Sigmoid colon (tissue), 6 donors: ENCODE measurements at regions not wholly inside any gene's neighbourhood (a gene's known extent, or its start where the extent isn't known, plus 50 kb on each side); places are given as distances from the start of the nearest gene placed in this dataset.

Experiments
- DNase-seq: peaks from one replicate; pipeline ENCODE4 v3.0.0-alpha.2; 2019
- H3K27ac ChIP-seq, 4 donors: fragments of 200-600 bp; sonication (generic); one replicate each; pipeline ENCODE4 v1.5.1; 2016 to 2019; ENCODE audit warnings: mild to moderate bottlenecking in 1 of 4
- H3K27me3 ChIP-seq, 3 donors: fragments of 200-600 bp; sonication (generic); one replicate each; pipeline ENCODE4 v1.5.1; 2019; ENCODE audit warnings: mild to moderate bottlenecking in 1 of 3
- H3K36me3 ChIP-seq, 4 donors: fragments of 200-600 bp; sonication (generic); one replicate each; pipeline ENCODE4 v1.5.1; 2016 to 2019
- H3K4me1 ChIP-seq, 4 donors: fragments of 200-600 bp; sonication (generic); one replicate each; pipeline ENCODE4 v1.5.1; 2017 to 2019
- H3K4me3 ChIP-seq, 4 donors: fragments of 200-600 bp; sonication (generic); one replicate each; pipeline ENCODE4 v1.5.1; 2017 to 2019; ENCODE audit warnings: mild to moderate bottlenecking in 2 of 4, moderate library complexity in 1 of 4
- H3K9me3 ChIP-seq, 4 donors: fragments of 200-600 bp in 3 of 4; sonication (generic) in 3 of 4; one replicate each; pipeline versions ENCODE4 v1.5.1 to v1.6.1; 2013 to 2019
- EP300 ChIP-seq, 4 donors: sonication (generic); formaldehyde crosslinking; IDR thresholded peaks; one replicate each; pipeline ENCODE4 v1.6.1; 2017; ENCODE audit warnings: antibody characterized with exemption in 4 of 4
- POLR2A ChIP-seq, 2 donors: fragments of 450-650 bp; IDR thresholded peaks; one replicate each; pipeline ENCODE4 v1.6.1; 2016; ENCODE audit warnings: antibody characterized with exemption in 2 of 2, mild to moderate bottlenecking in 2 of 2, moderate library complexity in 2 of 2
- POLR2AphosphoS5 ChIP-seq, 4 donors: sonication (generic); formaldehyde crosslinking; IDR thresholded peaks; one replicate each; pipeline ENCODE4 v1.6.1; 2017; ENCODE audit warnings: antibody characterized with exemption in 4 of 4
- WGBS, 2 donors: extraction: QIAGEN DNeasy Blood & Tissue Kit; methylation state at CpG; one replicate each; pipeline ENCODE4 v1.1.7; 2013; 5-methylcytosine and 5-hydroxymethylcytosine counted together
- intact Hi-C: fragments of 100-400 bp; cut with DNase I; formaldehyde crosslinking; loops from one replicate; pipeline ENCODE4 v1.15.1; 2023
- TF ChIP-seq, protein P1 (sequence below), 4 experiments: fragments of 450-650 bp in 3 of 4; fragments of 200-600 bp in 1 of 4; IDR thresholded peaks; one replicate each; pipeline ENCODE4 v1.5.1; 2016 to 2019; ENCODE audit warnings: antibody characterized with exemption in 4 of 4, mild to moderate bottlenecking in 3 of 4, moderate library complexity in 2 of 4
- donor health status: healthy with polysubstance abuse.
- donor health status: healthy.

GRCh38 chr20:23148731-23149570 is 62.8 kb upstream of the CD93 start:
- Histone ChIP-seq H3K4me1 (peaks cover 0 to 12% (median 8%) of the 10 kb centered on the region in 4 donors), H3K27me3 (no peaks in the 10 kb centered on the region), H3K27ac (peak overlapping the region in 3 of 4 donors; percentile 13 to 63 (median 51)), H3K36me3 (no peaks in the 10 kb centered on the region), H3K9me3 (no peaks in the 10 kb centered on the region), H3K4me3 (no peak overlapping the region)
- WGBS, 2 donors, result 88 to 90% methylated on average over 10 of the region's 10 CpGs
- peak; percentile 52 for DNase-seq
- intact Hi-C loops, result no loop called here
- TF ChIP-seq EP300 (IDR thresholded peaks at IDR 0.05), result no peak
- TF ChIP-seq, protein P1, sequence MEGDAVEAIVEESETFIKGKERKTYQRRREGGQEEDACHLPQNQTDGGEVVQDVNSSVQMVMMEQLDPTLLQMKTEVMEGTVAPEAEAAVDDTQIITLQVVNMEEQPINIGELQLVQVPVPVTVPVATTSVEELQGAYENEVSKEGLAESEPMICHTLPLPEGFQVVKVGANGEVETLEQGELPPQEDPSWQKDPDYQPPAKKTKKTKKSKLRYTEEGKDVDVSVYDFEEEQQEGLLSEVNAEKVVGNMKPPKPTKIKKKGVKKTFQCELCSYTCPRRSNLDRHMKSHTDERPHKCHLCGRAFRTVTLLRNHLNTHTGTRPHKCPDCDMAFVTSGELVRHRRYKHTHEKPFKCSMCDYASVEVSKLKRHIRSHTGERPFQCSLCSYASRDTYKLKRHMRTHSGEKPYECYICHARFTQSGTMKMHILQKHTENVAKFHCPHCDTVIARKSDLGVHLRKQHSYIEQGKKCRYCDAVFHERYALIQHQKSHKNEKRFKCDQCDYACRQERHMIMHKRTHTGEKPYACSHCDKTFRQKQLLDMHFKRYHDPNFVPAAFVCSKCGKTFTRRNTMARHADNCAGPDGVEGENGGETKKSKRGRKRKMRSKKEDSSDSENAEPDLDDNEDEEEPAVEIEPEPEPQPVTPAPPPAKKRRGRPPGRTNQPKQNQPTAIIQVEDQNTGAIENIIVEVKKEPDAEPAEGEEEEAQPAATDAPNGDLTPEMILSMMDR (IDR thresholded peaks at IDR 0.05), result no peak
- TF ChIP-seq POLR2AphosphoS5 (IDR thresholded peaks at IDR 0.05), result no peak
- no peak for TF ChIP-seq POLR2A (IDR thresholded peaks at IDR 0.05)

DNA sequence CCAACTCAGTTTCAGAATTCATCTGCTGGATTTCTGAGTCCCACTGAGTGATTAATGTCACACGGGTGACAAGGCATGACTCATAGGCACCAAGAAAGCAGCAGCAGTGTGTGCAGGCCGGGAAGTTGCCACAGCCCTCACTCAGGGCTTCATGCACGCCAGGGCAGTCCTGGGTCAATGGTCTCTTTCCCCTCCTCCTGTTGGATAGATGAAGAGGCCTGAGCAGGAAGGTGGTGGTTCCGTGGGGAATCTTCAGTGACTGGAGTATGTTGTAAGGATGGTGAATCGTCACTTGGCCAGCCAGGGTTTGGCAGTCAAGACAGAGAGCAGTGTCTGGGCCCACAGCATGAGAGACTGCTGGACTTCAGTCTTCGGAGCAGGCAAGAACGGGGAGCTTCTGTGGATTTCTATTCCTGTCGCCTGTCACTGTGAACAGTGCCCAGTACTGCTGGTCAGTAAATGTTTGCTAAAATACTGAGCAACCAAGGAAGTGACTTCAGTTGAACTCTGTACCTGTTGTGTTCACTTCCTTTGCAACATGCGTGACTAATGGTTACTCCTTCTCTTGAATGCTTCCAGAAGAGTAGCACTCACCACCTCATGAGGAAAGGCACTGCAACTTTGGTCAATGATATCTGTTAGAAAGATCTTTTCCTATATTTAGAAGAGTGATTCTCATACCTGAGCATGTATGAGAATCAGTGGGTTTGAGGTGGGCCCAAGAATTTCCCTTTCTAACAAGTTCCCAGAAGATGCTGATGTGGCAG is 62.0 kb upstream of the CD93 start:
- TF ChIP-seq POLR2A (IDR thresholded peaks at IDR 0.05) (no peak), POLR2AphosphoS5 (IDR thresholded peaks at IDR 0.05) (peak in 3 of 4 donors; percentile 56 to 73 (median 69)), EP300 (IDR thresholded peaks at IDR 0.05) (no peak)
- TF ChIP-seq, protein P1 (IDR thresholded peaks at IDR 0.05), result no peak
- H3K36me3 ChIP-seq, result no peaks in the 10 kb centered on the region
- no peak overlapping the region for H3K4me3 ChIP-seq
- no peaks in the 10 kb centered on the region for H3K27me3 ChIP-seq
- H3K9me3 ChIP-seq, result no peaks in the 10 kb centered on the region
- 65% methylated on average over 9 of the region's 9 CpGs for WGBS, 2 donors
- H3K4me1 ChIP-seq, result peaks cover 0 to 10% (median 8%) of the 10 kb centered on the region in 4 donors
- intact Hi-C loops, result no loop called here
- DNase-seq, result peak; percentile 77
- peak overlapping the region; percentile 13 to 63 (median 34) for H3K27ac ChIP-seq

- 58 to 82% methylated on average over 4 of the region's 4 CpGs for WGBS, 2 donors
- peak overlapping the region in 3 of 4 donors; percentile 11 to 63 (median 51) for H3K27ac ChIP-seq
- no peak overlapping the region for H3K4me3 ChIP-seq
- no peak for DNase-seq
- TF ChIP-seq POLR2AphosphoS5 (IDR thresholded peaks at IDR 0.05) (no peak), EP300 (IDR thresholded peaks at IDR 0.05) (no peak)
- TF ChIP-seq, protein P1 (IDR thresholded peaks at IDR 0.05), result no peak
- H3K27me3 ChIP-seq, result no peaks in the 10 kb centered on the region
- peaks cover 0 to 12% (median 8%) of the 10 kb centered on the region in 4 donors for H3K4me1 ChIP-seq
- intact Hi-C loops, result no loop called here
- H3K9me3 ChIP-seq, result no peaks in the 10 kb centered on the region
- H3K36me3 ChIP-seq, result no peaks in the 10 kb centered on the region
These were observed 61.5 kb upstream of the CD93 start for GRCh38 chr20:23147647-23147963.

GRCh38 chr20:23146857-23147637 is 60.9 kb upstream of the CD93 start:
- H3K27me3 ChIP-seq, result no peaks in the 10 kb centered on the region
- intact Hi-C loops, result no loop called here
- no peaks in the 10 kb centered on the region for H3K9me3 ChIP-seq
- peak overlapping the region in 3 of 4 donors; percentile 11 to 63 (median 51) for H3K27ac ChIP-seq
- no peaks in the 10 kb centered on the region for H3K36me3 ChIP-seq
- DNase-seq, result no peak
- peaks cover 0 to 12% (median 5%) of the 10 kb centered on the region in 4 donors for H3K4me1 ChIP-seq
- TF ChIP-seq POLR2AphosphoS5 (IDR thresholded peaks at IDR 0.05), result no peak
- no peak for TF ChIP-seq EP300 (IDR thresholded peaks at IDR 0.05)
- TF ChIP-seq, protein P1 (IDR thresholded peaks at IDR 0.05), result no peak
- TF ChIP-seq POLR2A (IDR thresholded peaks at IDR 0.05), result no peak
- WGBS, 2 donors, result 74 to 83% methylated on average over 7 of the region's 7 CpGs
- no peak overlapping the region for H3K4me3 ChIP-seq
